GM10248 (cell line): ENCODE measurements at regions not wholly inside any gene's neighbourhood (a gene's known extent, or its start where the extent isn't known, plus 50 kb on each side); places are given as distances from the start of the nearest gene placed in this dataset.

Experiments
- CTCF ChIA-PET: fragments of 300-600 bp; sonication (Branson Sonifier 250); formaldehyde crosslinking; extraction: SDS; loops from one replicate; lab custom pipeline; 2021; ENCODE audit warnings: antibody characterized with exemption; lab: Yijun Ruan, JAX
- POLR2A ChIA-PET: fragments of 350-650 bp; sonication (Branson Sonifier 250); formaldehyde crosslinking; extraction: SDS; loops from one replicate; lab custom pipeline; 2020; ENCODE audit warnings: antibody characterized with exemption; lab: Yijun Ruan, JAX
- DNase-seq: peaks from one replicate; pipeline ENCODE4 v3.0.0; 2012; ENCODE audit errors: extremely low spot score
- CTCF ChIP-seq: IDR thresholded peaks from 2 replicates; pipeline ENCODE4 v1.5.1; 2012; ENCODE audit warnings: mild to moderate bottlenecking, low read depth; ENCODE audit errors: extremely low read depth, missing control alignments, control extremely low read depth

GRCh38 chr2:126990200-126990599 is 91.5 kb downstream of the TEX51 start:
- DNase-seq = no peak
- ChIA-PET POLR2A (no interaction called here), CTCF (interaction anchor here (0.8 to 1.1 kb wide), 2 partner anchors 19 to 32 kb away, joined by 3 to 8 read pairs; no protein-coding TSS in a partner anchor)
- no peak for TF ChIP-seq CTCF

- ChIA-PET POLR2A (no interaction called here), CTCF (interaction anchor here (0.8 to 1.1 kb wide), 2 partner anchors 19 to 32 kb away, joined by 3 to 8 read pairs; no protein-coding TSS in a partner anchor)
- no peak for DNase-seq
- no peak for TF ChIP-seq CTCF
Measured at GRCh38 chr2:126990605-126991532, 92.2 kb downstream of the TEX51 start.

GRCh38 chr2:126994340-126994777 is 95.7 kb downstream of the TEX51 start:
- ChIA-PET POLR2A (no interaction called here), CTCF (no interaction called here)
- DNase-seq = no peak
- no peak for TF ChIP-seq CTCF

GRCh38 chr2:126995621-126996377 is 97.1 kb downstream of the TEX51 start:
- TF ChIP-seq CTCF = no peak
- DNase-seq = no peak
- ChIA-PET CTCF (interaction anchor here (1.2 kb wide), 1 partner anchor 24 kb away, joined by 5 read pairs; no protein-coding TSS in a partner anchor), POLR2A (no interaction called here)

- no peak for TF ChIP-seq CTCF
- ChIA-PET POLR2A (no interaction called here), CTCF (no interaction called here)
- DNase-seq = no peak
Measured at GRCh38 chr2:126996378-126996699, 97.6 kb downstream of the TEX51 start.
